ENCODE measurements at regions not wholly inside any gene's neighbourhood (a gene's known extent, or its start where the extent isn't known, plus 50 kb on each side); places are given as distances from the start of the nearest gene placed in this dataset.
A peak's percentile ranks its signal among the peaks of the same experiment; 100 is the strongest.

DNA sequence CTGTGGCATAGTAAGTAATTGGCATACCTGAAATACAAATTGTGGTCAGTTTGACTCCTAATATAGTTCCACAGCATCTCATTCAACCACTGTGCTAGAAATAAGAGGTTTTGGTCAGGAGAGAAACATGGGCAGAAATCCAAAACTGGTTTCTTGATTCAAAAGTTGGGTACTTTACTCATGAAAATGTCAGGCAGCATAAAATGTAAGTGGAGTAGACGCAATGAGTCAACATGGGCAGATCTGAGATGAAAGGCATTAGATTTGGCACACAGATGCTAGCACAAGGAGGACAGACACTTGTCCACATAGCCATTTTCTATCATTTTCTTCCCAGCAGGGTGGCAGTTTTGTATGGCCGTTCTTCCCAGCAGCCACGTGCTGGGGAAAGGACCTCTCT lies 255.8 kb upstream of the CDIN1 start:
- no peaks in the 10 kb centered on the region for H3K36me3 ChIP-seq
- H3K27ac ChIP-seq: no peak overlapping the region
- DNase-seq: no peak
- H3K4me1 ChIP-seq: no peaks in the 10 kb centered on the region
- H3K27me3 ChIP-seq: no peaks in the 10 kb centered on the region
- intact Hi-C loops (cut with DNase I; ENCODE audit: low total_unique reads): no loop called here
- H3K4me3 ChIP-seq: no peak overlapping the region
- no peak for TF ChIP-seq POLR2A (IDR thresholded peaks at IDR 0.05)
- TF ChIP-seq CTCF (IDR thresholded peaks at IDR 0.05): no peak
- no peaks in the 10 kb centered on the region for H3K9me3 ChIP-seq

DNA sequence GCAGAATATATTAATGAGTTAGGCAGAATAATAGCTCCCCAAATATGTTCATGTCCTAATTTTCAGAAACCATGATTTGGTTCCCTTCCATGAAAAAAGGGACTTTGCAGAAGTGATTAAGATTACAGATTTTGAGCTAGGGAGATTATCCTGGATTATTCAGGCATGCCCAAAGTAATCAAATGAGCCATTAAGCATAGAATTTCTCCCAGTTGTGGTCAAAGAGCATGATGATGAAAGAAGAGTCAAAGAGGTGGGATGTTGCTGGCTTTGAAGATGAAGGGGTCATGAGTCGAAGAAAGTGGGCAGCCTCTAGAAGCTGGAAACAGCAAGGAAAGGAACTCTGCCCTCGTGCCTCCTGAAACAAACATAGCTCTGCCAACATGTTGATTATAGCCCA lies 254.2 kb upstream of the CDIN1 start:
- H3K4me1 ChIP-seq: no peaks in the 10 kb centered on the region
- no peaks in the 10 kb centered on the region for H3K27me3 ChIP-seq
- DNase-seq: no peak
- H3K4me3 ChIP-seq: no peak overlapping the region
- H3K9me3 ChIP-seq: no peaks in the 10 kb centered on the region
- TF ChIP-seq CTCF (IDR thresholded peaks at IDR 0.05) (no peak), POLR2A (IDR thresholded peaks at IDR 0.05) (no peak)
- intact Hi-C loops (cut with DNase I; ENCODE audit: low total_unique reads): no loop called here
- no peaks in the 10 kb centered on the region for H3K36me3 ChIP-seq
- H3K27ac ChIP-seq: no peak overlapping the region

DNA sequence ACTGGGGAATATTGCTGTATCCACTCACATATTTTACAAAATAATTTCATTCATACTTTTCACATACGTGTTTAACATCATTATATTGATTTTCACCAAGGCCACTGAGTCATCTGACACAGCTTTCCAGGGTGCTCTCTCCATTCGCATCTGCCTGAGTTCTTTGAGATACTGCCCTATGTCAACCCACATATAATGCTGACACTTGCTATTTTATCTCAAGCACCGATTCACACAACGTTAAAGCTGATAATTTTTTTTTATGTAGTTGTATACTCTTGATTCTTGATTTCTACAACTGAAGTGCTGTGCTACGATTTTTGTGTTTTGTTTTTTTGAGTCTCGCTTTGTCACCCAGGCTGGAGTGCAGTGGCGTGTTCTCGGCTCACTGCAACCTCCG lies 249.8 kb upstream of the CDIN1 start:
- Histone ChIP-seq H3K9me3 (no peaks in the 10 kb centered on the region), H3K4me3 (no peak overlapping the region), H3K27me3 (no peaks in the 10 kb centered on the region), H3K36me3 (no peaks in the 10 kb centered on the region), H3K27ac (no peak overlapping the region), H3K4me1 (no peaks in the 10 kb centered on the region)
- intact Hi-C loops (cut with DNase I; ENCODE audit: low total_unique reads): no loop called here
- TF ChIP-seq POLR2A (IDR thresholded peaks at IDR 0.05) (no peak), CTCF (IDR thresholded peaks at IDR 0.05) (no peak)
- no peak for DNase-seq

- DNase-seq: no peak
- Histone ChIP-seq H3K4me3 (no peak overlapping the region), H3K36me3 (no peaks in the 10 kb centered on the region), H3K27ac (no peak overlapping the region), H3K27me3 (no peaks in the 10 kb centered on the region), H3K9me3 (no peaks in the 10 kb centered on the region), H3K4me1 (no peaks in the 10 kb centered on the region)
- TF ChIP-seq CTCF (IDR thresholded peaks at IDR 0.05) (no peak), POLR2A (IDR thresholded peaks at IDR 0.05) (no peak)
- intact Hi-C loops (cut with DNase I; ENCODE audit: low total_unique reads): no loop called here
Observed at GRCh38 chr15:36330598-36330997, 248.8 kb upstream of the CDIN1 start.

DNA sequence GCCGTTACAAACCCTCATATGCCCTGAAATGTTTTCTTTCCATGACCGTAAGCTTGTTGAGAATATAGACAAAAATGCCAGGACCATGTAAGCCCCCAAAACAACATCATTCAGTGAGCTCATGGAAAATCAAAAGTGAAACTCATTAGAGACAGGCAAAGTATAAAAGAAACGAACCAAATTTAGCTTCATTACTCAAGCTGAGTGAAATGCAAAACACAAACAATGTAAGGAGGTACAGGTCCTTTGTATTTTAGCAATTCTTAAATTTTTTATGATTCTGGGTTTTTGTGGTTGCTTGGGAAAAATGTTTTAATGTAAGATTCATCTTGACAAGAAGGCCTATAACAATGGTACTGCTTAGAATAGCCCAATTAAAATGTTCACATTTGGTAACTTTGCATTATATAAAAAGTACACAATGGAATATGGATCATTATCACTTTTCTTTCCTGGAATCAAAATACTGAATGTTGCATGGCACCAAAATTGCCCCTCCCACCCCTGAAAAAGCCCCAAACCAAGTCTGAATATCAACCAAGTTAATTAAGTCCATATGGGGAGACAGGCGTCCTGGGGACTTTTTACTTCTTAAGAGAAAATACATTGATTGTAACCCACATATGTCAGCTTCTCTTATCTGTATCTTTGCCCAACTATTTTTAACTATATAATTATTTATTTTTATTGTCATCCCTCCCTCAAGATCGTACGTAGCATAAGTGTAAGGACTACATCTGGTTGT lies 247.7 kb upstream of the CDIN1 start:
- H3K4me1 ChIP-seq: no peaks in the 10 kb centered on the region
- DNase-seq: no peak
- no peaks in the 10 kb centered on the region for H3K9me3 ChIP-seq
- no peak for TF ChIP-seq POLR2A (IDR thresholded peaks at IDR 0.05)
- no peak for TF ChIP-seq CTCF (IDR thresholded peaks at IDR 0.05)
- intact Hi-C loops (cut with DNase I; ENCODE audit: low total_unique reads): no loop called here
- peak overlapping the region in 1 of 2 donors; percentile 18 for H3K4me3 ChIP-seq
- no peaks in the 10 kb centered on the region for H3K27me3 ChIP-seq
- H3K36me3 ChIP-seq: no peaks in the 10 kb centered on the region
- peak overlapping the region in 1 of 2 donors; percentile 43 for H3K27ac ChIP-seq
